HCT116 (cell line): ENCODE measurements at regions not wholly inside any gene's neighbourhood (a gene's known extent, or its start where the extent isn't known, plus 50 kb on each side); places are given as distances from the start of the nearest gene placed in this dataset.

ENCODE experiments used
- ATAC-seq: fragments of 200-7000 bp; cut with Tn5 transposase; 2 replicates; pipeline ENCODE4 v1.9.1; 2020; ENCODE audit warnings: mild to moderate bottlenecking, moderate library complexity
- BruUV-seq: library from RNA; stranded (reverse); fragments of 400-500 nt; replicated peaks from 2 replicates; lab custom pipeline; 2021; lab: Mats Ljungman, UMichigan
- CTCF ChIA-PET: fragments of 300-600 bp; sonication (Branson Sonifier 250); formaldehyde crosslinking; loops from one replicate; lab custom pipeline; 2021; ENCODE audit warnings: antibody characterized with exemption; lab: Charles Lee
- POLR2A ChIA-PET: fragments of 300-600, 350-600 bp; sonication (Branson Sonifier 250); formaldehyde crosslinking; loops from one replicate; lab custom pipeline; 2021; ENCODE audit warnings: antibody characterized with exemption; lab: Charles Lee
- RAD21 ChIA-PET, 2 experiments: fragments of 300-600 bp; sonication (Branson Sonifier 250); formaldehyde crosslinking; loops; one replicate each; lab custom pipeline; 2023; ENCODE audit warnings: low total read pairs in 2 of 2; ENCODE audit not compliant: uncharacterized antibody in 2 of 2, unreplicated experiment in 2 of 2, low non-redundant PET in 1 of 2; lab: Charles Lee
- DNase-seq: peaks from one replicate; pipeline ENCODE4 v3.0.0-alpha.2; 2010; ENCODE audit warnings: low read depth, low spot score
- H2AFZ ChIP-seq: fragments of 200-600 bp; shearing (Covaris generic), sonication (generic); 2 replicates; pipeline ENCODE4 v1.6.1; 2017; ENCODE audit warnings: low read depth, mixed run types, mixed read lengths, antibody characterized with exemption, low read length; ENCODE audit not compliant: poor library complexity, severe bottlenecking
- H3K27ac ChIP-seq: 2 replicates; pipeline ENCODE4 v1.5.1; 2012; ENCODE audit warnings: low read depth, low read length
- H3K27me3 ChIP-seq: fragments of 200-600 bp; sonication (generic); 2 replicates; pipeline ENCODE4 v1.6.1; 2016; ENCODE audit warnings: mixed run types, low read length, mixed read lengths; ENCODE audit not compliant: insufficient read depth
- H3K36me3 ChIP-seq, 2 experiments: fragments of 200-500 bp in 1 of 2; fragments of 200-600 bp in 1 of 2; sonication (Bioruptor generic) in 1 of 2; sonication (generic) in 1 of 2; 2 replicates each; pipeline versions ENCODE4 v1.5.1 to v1.6.1; 2014 to 2016; ENCODE audit warnings: low read length in 2 of 2, inconsistent platforms in 1 of 2, mixed read lengths in 1 of 2, mixed run types in 1 of 2; ENCODE audit not compliant: insufficient read depth in 2 of 2, control insufficient read depth in 1 of 2
- H3K4me1 ChIP-seq, 2 experiments: fragments of 200-600 bp in 1 of 2; sonication (generic) in 1 of 2; 2 replicates each; pipeline versions ENCODE4 v1.5.1 to v1.6.1; 2012 to 2017; ENCODE audit warnings: low read length in 2 of 2, inconsistent platforms in 1 of 2, mild to moderate bottlenecking in 1 of 2, mixed read lengths in 1 of 2, mixed run types in 1 of 2, moderate library complexity in 1 of 2; ENCODE audit not compliant: insufficient read depth in 2 of 2, control insufficient read depth in 1 of 2
- H3K4me2 ChIP-seq: fragments of 200-600 bp; sonication (generic); 2 replicates; pipeline ENCODE4 v1.6.1; 2017; ENCODE audit warnings: mixed run types, low read length, mixed read lengths
- H3K4me3 ChIP-seq, 2 experiments: fragments of 200-600 bp in 1 of 2; sonication (generic) in 1 of 2; replicated peaks in 1 of 2; 2 replicates each; pipeline ENCODE4 v1.5.1; 2011 to 2016; ENCODE audit warnings: low read length in 2 of 2, control low read depth in 1 of 2, low read depth in 1 of 2, mild to moderate bottlenecking in 1 of 2, mixed read lengths in 1 of 2, mixed run types in 1 of 2
- H3K79me2 ChIP-seq: fragments of 200-600 bp; sonication (generic); 2 replicates; pipeline ENCODE4 v1.6.1; 2017; ENCODE audit warnings: mild to moderate bottlenecking, mixed run types, low read length, moderate library complexity, mixed read lengths; ENCODE audit not compliant: insufficient read depth
- H3K9ac ChIP-seq: fragments of 200-600 bp; sonication (generic); 2 replicates; pipeline ENCODE4 v1.6.1; 2016; ENCODE audit warnings: low read length, mixed read lengths
- H3K9me2 ChIP-seq: fragments of 200-600 bp; sonication (generic), shearing (Covaris generic); 2 replicates; pipeline ENCODE4 v1.6.1; 2017; ENCODE audit warnings: mixed run types, mild to moderate bottlenecking, moderate library complexity; ENCODE audit not compliant: insufficient read depth
- H3K9me3 ChIP-seq, 2 experiments: fragments of 200-500 bp in 1 of 2; fragments of 200-600 bp in 1 of 2; sonication (Bioruptor generic) in 1 of 2; sonication (generic) in 1 of 2; 2 replicates each; pipeline ENCODE4 v1.6.1; 2014 to 2017; ENCODE audit warnings: low read length in 2 of 2, mixed read lengths in 2 of 2, inconsistent platforms in 1 of 2, low read depth in 1 of 2, mild to moderate bottlenecking in 1 of 2, mixed run types in 1 of 2, moderate library complexity in 1 of 2; ENCODE audit not compliant: control insufficient read depth in 1 of 2, insufficient read depth in 1 of 2
- H4K20me1 ChIP-seq: fragments of 200-600 bp; sonication (generic), shearing (Covaris generic); 2 replicates; pipeline ENCODE4 v1.6.1; 2017; ENCODE audit warnings: mixed run types, mild to moderate bottlenecking, moderate library complexity; ENCODE audit not compliant: insufficient read depth
- CBX3 ChIP-seq: IDR thresholded peaks from 2 replicates; pipeline ENCODE4 v1.6.1; 2012; ENCODE audit warnings: low read depth
- CEBPB ChIP-seq: IDR thresholded peaks from 2 replicates; pipeline ENCODE4 v1.6.1; 2012; ENCODE audit warnings: low read depth
- CTCF ChIP-seq, 3 experiments: fragments of 200-600 bp in 1 of 3; sonication (generic) in 1 of 3; IDR thresholded peaks in 2 of 3; conservative IDR thresholded peaks in 1 of 3; 2 replicates each; pipeline ENCODE4 v1.5.1; 2012 to 2017; ENCODE audit warnings: low read depth in 2 of 3, low read length in 2 of 3, antibody characterized with exemption in 1 of 3, borderline replicate concordance in 1 of 3, control low read depth in 1 of 3, mild to moderate bottlenecking in 1 of 3, mixed read lengths in 1 of 3, mixed run types in 1 of 3, moderate library complexity in 1 of 3; ENCODE audit not compliant: insufficient read depth in 1 of 3
- EGR1 ChIP-seq: IDR thresholded peaks from 2 replicates; pipeline ENCODE4 v1.6.1; 2012; ENCODE audit warnings: low read depth
- EZH2phosphoT487 ChIP-seq: fragments of 200-600 bp; IDR thresholded peaks from 2 replicates; pipeline ENCODE4 v1.6.1; 2018; ENCODE audit warnings: antibody characterized with exemption, borderline replicate concordance
- FOSL1 ChIP-seq: IDR thresholded peaks from 2 replicates; pipeline ENCODE4 v1.6.1; 2012; ENCODE audit warnings: low read depth
- JUND ChIP-seq: IDR thresholded peaks from 2 replicates; pipeline ENCODE4 v1.6.1; 2012
- POLR2A ChIP-seq: IDR thresholded peaks from 2 replicates; pipeline ENCODE4 v1.7.0; 2011; ENCODE audit warnings: borderline replicate concordance; ENCODE audit not compliant: insufficient read depth, insufficient read length; ENCODE audit errors: extremely low read depth
- RAD21 ChIP-seq: IDR thresholded peaks from 2 replicates; pipeline ENCODE4 v1.6.1; 2012; ENCODE audit warnings: low read depth, mild to moderate bottlenecking
- REST ChIP-seq: IDR thresholded peaks from 2 replicates; pipeline ENCODE4 v1.6.1; 2012; ENCODE audit warnings: low read depth
- SRF ChIP-seq: IDR thresholded peaks from 2 replicates; pipeline ENCODE4 v1.6.1; 2012; ENCODE audit warnings: low read depth
- TCF7L2 ChIP-seq: IDR thresholded peaks from 2 replicates; pipeline ENCODE4 v1.7.0; 2011; ENCODE audit warnings: borderline replicate concordance, inconsistent platforms; ENCODE audit not compliant: insufficient read depth, insufficient read length; ENCODE audit errors: extremely low read depth
- ZFX ChIP-seq: fragments of 450-650 bp; IDR thresholded peaks from 2 replicates; pipeline ENCODE4 v1.6.1; 2017
- ZNF274 ChIP-seq: fragments of 200-500 bp; sonication (Bioruptor generic); IDR thresholded peaks from 2 replicates; pipeline ENCODE4 v1.6.1; 2014; ENCODE audit warnings: mild to moderate bottlenecking, low read depth, low read length, inconsistent platforms
- intact Hi-C: fragments of 100-400 bp; cut with micrococcal nuclease; formaldehyde crosslinking; loops from 2 replicates; pipeline ENCODE4 v1.10.0; 2022

GRCh38 chr6:170073846-170074245 is 217.0 kb downstream of the DLL1 start:
- Histone ChIP-seq H3K4me2 (no peak overlapping the region), H3K4me1 (no peaks in the 10 kb centered on the region), H3K4me3 (no peak overlapping the region), H2AFZ (no peak overlapping the region), H4K20me1 (no peaks in the 10 kb centered on the region), H3K79me2 (no peaks in the 10 kb centered on the region), H3K36me3 (no peaks in the 10 kb centered on the region), H3K9ac (no peak overlapping the region), H3K9me3 (peaks cover 0 to 5% of the 10 kb centered on the region in 2 experiments; a peak in 1 of 4 replicates), H3K9me2 (no peaks in the 10 kb centered on the region), H3K27me3 (no peaks in the 10 kb centered on the region), H3K27ac (no peak overlapping the region)
- CTCF ChIA-PET: no interaction called here
- TF ChIP-seq REST (no peak), CBX3 (no peak), RAD21 (no peak), EGR1 (no peak), SRF (no peak), ZNF274 (no peak), EZH2phosphoT487 (no peak), JUND (no peak), TCF7L2 (no peak), FOSL1 (no peak), ZFX (no peak), POLR2A (no peak), CEBPB (no peak), CTCF (IDR thresholded peaks at IDR 0.05 in 2 of 3, conservative IDR thresholded peaks at IDR 0.05 in 1 of 3; ENCODE audit: borderline replicate concordance in 1 of 3, insufficient read depth in 1 of 3, low read depth in 2 of 3, low read length in 2 of 3) (no peak)
- POLR2A ChIA-PET: no interaction called here
- DNase-seq (no peak), ATAC-seq (no peak)
- RAD21 ChIA-PET: no interaction called here
- intact Hi-C loops: no loop called here
- BruUV-seq: no TSS peak
